Keratinocyte (primary cell): ENCODE measurements at regions not wholly inside any gene's neighbourhood (a gene's known extent, or its start where the extent isn't known, plus 50 kb on each side); places are given as distances from the start of the nearest gene placed in this dataset.

Experiments
- DNase-seq: peaks from one replicate; pipeline ENCODE4 v3.0.0-alpha.2; 2011; ENCODE audit warnings: low read depth, missing footprints, low spot score
- FAIRE-seq: peaks from 2 replicates; lab custom pipeline; 2011; peaks lifted over from hg19 to GRCh38; lab: Jason Lieb, UNC
- H2AFZ ChIP-seq: 2 replicates; pipeline ENCODE4 v1.6.0; 2012; ENCODE audit warnings: low read length, control low read depth, inconsistent platforms; ENCODE audit not compliant: control insufficient read depth
- H3K27ac ChIP-seq: 2 replicates; pipeline ENCODE4 v1.5.1; 2011; ENCODE audit warnings: low read length; ENCODE audit not compliant: control insufficient read depth, insufficient read depth
- H3K27me3 ChIP-seq: 3 replicates; pipeline ENCODE4 v1.6.0; 2011; ENCODE audit warnings: low read length; ENCODE audit not compliant: control insufficient read depth, insufficient read depth; ENCODE audit errors: extremely low read depth
- H3K36me3 ChIP-seq, 2 experiments: 2 replicates in 1 of 2; 3 replicates in 1 of 2; pipeline ENCODE4 v1.5.1; 2011; ENCODE audit warnings: low read length in 2 of 2, mild to moderate bottlenecking in 1 of 2; ENCODE audit not compliant: control insufficient read depth in 2 of 2, insufficient read depth in 2 of 2; ENCODE audit errors: extremely low read depth in 1 of 2
- H3K4me1 ChIP-seq: 3 replicates; pipeline ENCODE4 v1.5.1; 2011; ENCODE audit warnings: low read length; ENCODE audit not compliant: control insufficient read depth, insufficient read depth; ENCODE audit errors: extremely low read depth
- H3K4me2 ChIP-seq: 3 replicates; pipeline ENCODE4 v1.6.0; 2011; ENCODE audit warnings: low read depth, low read length; ENCODE audit not compliant: control insufficient read depth, insufficient read depth; ENCODE audit errors: extremely low read depth
- H3K4me3 ChIP-seq, 3 experiments: fragments of 200-600 bp in 1 of 3; sonication (generic) in 1 of 3; 2 replicates in 2 of 3; 3 replicates in 1 of 3; pipeline ENCODE4 v1.5.1; 2011 to 2016; ENCODE audit warnings: low read length in 3 of 3, mild to moderate bottlenecking in 3 of 3, control low read depth in 2 of 3, inconsistent platforms in 1 of 3, low read depth in 1 of 3, mixed read lengths in 1 of 3, mixed run types in 1 of 3, moderate library complexity in 1 of 3; ENCODE audit not compliant: control insufficient read depth in 2 of 3, insufficient read depth in 2 of 3; ENCODE audit errors: extremely low read depth in 1 of 3
- H3K79me2 ChIP-seq: 2 replicates; pipeline ENCODE4 v1.6.0; 2012; ENCODE audit warnings: low read length; ENCODE audit not compliant: control insufficient read depth, insufficient read depth
- H3K9ac ChIP-seq: 3 replicates; pipeline ENCODE4 v1.6.0; 2011; ENCODE audit warnings: low read length; ENCODE audit not compliant: control insufficient read depth, insufficient read depth; ENCODE audit errors: extremely low read depth
- H3K9me1 ChIP-seq: 3 replicates; pipeline ENCODE4 v1.6.0; 2011; ENCODE audit warnings: low read length; ENCODE audit not compliant: control insufficient read depth, insufficient read depth; ENCODE audit errors: extremely low read depth
- H3K9me3 ChIP-seq: 2 replicates; pipeline ENCODE4 v1.5.1; 2012; ENCODE audit warnings: low read depth, low read length; ENCODE audit not compliant: control insufficient read depth
- H4K20me1 ChIP-seq: 3 replicates; pipeline ENCODE4 v1.6.0; 2011; ENCODE audit warnings: low read length; ENCODE audit not compliant: control insufficient read depth, insufficient read depth; ENCODE audit errors: extremely low read depth
- CTCF ChIP-seq, 3 experiments: IDR thresholded peaks in 1 of 3; conservative IDR thresholded peaks in 1 of 3; optimal IDR thresholded peaks in 1 of 3; 2 replicates in 2 of 3; 3 replicates in 1 of 3; pipeline versions ENCODE3 to v1.5.1; 2011; ENCODE audit warnings: low read length in 3 of 3, mild to moderate bottlenecking in 3 of 3, moderate library complexity in 2 of 3, control low read depth in 1 of 3, inconsistent platforms in 1 of 3; ENCODE audit not compliant: insufficient read depth in 2 of 3; ENCODE audit errors: extremely low read depth in 1 of 3
- EZH2 ChIP-seq: IDR thresholded peaks from one replicate; pipeline ENCODE4 v1.6.1; 2012; ENCODE audit warnings: inconsistent platforms, mild to moderate bottlenecking, low read length, moderate library complexity
- dilution Hi-C: fragments of 300-500 bp; cut with MboI; formaldehyde crosslinking; loops from one replicate; pipeline ENCODE4 v1.7.0; 2020; ENCODE audit warnings: low sequenced_read_pairs; ENCODE audit not compliant: extremely low pct_ligation_motif_present

GRCh38 chr9:134995792-134996120 is 78.0 kb upstream of the FCN1 start:
- no peak overlapping the region for H3K4me2 ChIP-seq
- dilution Hi-C loops = no loop called here
- no peaks in the 10 kb centered on the region for H3K36me3 ChIP-seq
- peaks cover 2% of the 10 kb centered on the region for H4K20me1 ChIP-seq
- H2AFZ ChIP-seq = no peak overlapping the region
- H3K9me1 ChIP-seq = no peaks in the 10 kb centered on the region
- no peak overlapping the region for H3K4me3 ChIP-seq
- FAIRE-seq (no peak), DNase-seq (no peak)
- no peaks in the 10 kb centered on the region for H3K79me2 ChIP-seq
- peaks cover 8% of the 10 kb centered on the region for H3K9me3 ChIP-seq
- no peak overlapping the region for H3K27ac ChIP-seq
- H3K9ac ChIP-seq = no peak overlapping the region
- peaks cover 5% of the 10 kb centered on the region for H3K27me3 ChIP-seq
- no peak for TF ChIP-seq EZH2
- TF ChIP-seq CTCF (optimal IDR thresholded peaks at IDR 0.05 in 1 of 3, IDR thresholded peaks at IDR 0.05 in 1 of 3, conservative IDR thresholded peaks at IDR 0.05 in 1 of 3; ENCODE audit: extremely low read depth in 1 of 3, insufficient read depth in 2 of 3, low read length in 3 of 3) = no peak
- H3K4me1 ChIP-seq = no peaks in the 10 kb centered on the region

- Histone ChIP-seq H3K9me1 (no peaks in the 10 kb centered on the region), H3K27me3 (peaks cover 5% of the 10 kb centered on the region), H3K4me2 (no peak overlapping the region), H3K27ac (no peak overlapping the region), H4K20me1 (peaks cover 2% of the 10 kb centered on the region), H3K4me3 (no peak overlapping the region), H3K9me3 (peaks cover 13% of the 10 kb centered on the region), H3K79me2 (no peaks in the 10 kb centered on the region), H3K9ac (no peak overlapping the region), H2AFZ (no peak overlapping the region), H3K4me1 (no peaks in the 10 kb centered on the region), H3K36me3 (no peaks in the 10 kb centered on the region)
- FAIRE-seq = no peak
- dilution Hi-C loops = no loop called here
- TF ChIP-seq CTCF (optimal IDR thresholded peaks at IDR 0.05 in 1 of 3, IDR thresholded peaks at IDR 0.05 in 1 of 3, conservative IDR thresholded peaks at IDR 0.05 in 1 of 3; ENCODE audit: extremely low read depth in 1 of 3, insufficient read depth in 2 of 3, low read length in 3 of 3) (no peak), EZH2 (no peak)
- DNase-seq = no peak
Observed at GRCh38 chr9:134996591-134997530, 79.1 kb upstream of the FCN1 start.
